ENCODE measurements at regions not wholly inside any gene's neighbourhood (a gene's known extent, or its start where the extent isn't known, plus 50 kb on each side); places are given as distances from the start of the nearest gene placed in this dataset.

DNA sequence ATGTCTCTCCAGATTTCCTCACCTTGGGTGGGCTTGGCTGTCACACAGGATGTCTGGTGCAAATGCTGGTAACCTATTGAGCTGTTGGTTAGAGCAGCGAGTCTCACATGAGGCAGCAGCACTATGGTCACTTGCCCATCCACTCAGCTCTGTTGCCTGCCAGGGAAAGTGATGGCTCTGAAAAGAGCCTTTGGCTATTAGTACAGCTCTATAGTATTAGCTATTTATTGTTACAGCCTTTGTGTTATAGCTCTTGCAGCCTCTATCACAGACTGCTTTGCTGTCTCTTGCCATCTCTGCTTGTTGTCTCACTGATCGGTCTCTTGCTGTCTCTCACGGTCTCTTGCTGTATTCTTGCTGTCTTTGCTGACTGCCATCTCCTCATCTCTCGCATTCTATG, 114.3 kb downstream of the MFSD1 start:
- Histone ChIP-seq H3K4me3 (ENCODE audit: low read length in 2 of 2) (no peak overlapping the region), H3K36me3 (ENCODE audit: insufficient read depth, low read length) (no peaks in the 10 kb centered on the region), H3K9me3 (ENCODE audit: control insufficient read depth in 1 of 2, low read length in 2 of 2) (no peaks in the 10 kb centered on the region), H3K27ac (ENCODE audit: low read depth, low read length) (no peak overlapping the region), H3K4me1 (ENCODE audit: insufficient read depth, low read length) (no peaks in the 10 kb centered on the region), H3K27me3 (ENCODE audit: insufficient read depth, low read length) (no peaks in the 10 kb centered on the region)
- Mint-ChIP-seq H3K4me1 (no peaks in the 10 kb centered on the region), H3K36me3 (no peaks in the 10 kb centered on the region), H3K9me3 (no peaks in the 10 kb centered on the region), H3K4me3 (no peak overlapping the region), H3K27ac (no peak overlapping the region), H3K27me3 (peaks cover 3 to 6% of the 10 kb centered on the region in 2 donors)
- CTCF ChIA-PET (ENCODE audit: partially characterized antibody), result no interaction called here
- no peak for DNase-seq
- POLR2A ChIA-PET (ENCODE audit: partially characterized antibody), result no interaction called here
- intact Hi-C loops (cut with micrococcal nuclease), result no loop called here

DNA sequence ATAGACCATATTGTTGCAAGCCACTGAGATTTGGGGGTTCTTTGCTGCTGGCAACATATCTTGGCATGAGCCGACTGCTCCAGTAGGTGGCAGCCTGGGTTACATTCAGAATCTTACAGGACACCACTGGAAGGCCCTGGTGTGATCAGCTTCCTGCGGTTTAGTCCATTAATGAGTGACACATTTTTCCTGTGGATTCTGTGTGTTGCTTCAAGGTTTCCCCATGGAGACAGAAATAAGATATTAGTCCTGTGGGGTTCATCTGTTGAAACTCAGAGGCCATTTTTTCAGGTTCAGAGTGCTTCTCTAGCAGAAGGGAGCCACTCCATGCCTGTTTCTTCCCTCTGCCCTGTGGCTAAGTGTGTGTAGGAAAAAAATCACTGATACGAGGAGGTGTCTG, 116.2 kb downstream of the MFSD1 start:
- Histone ChIP-seq H3K4me3 (ENCODE audit: low read length in 2 of 2) (no peak overlapping the region), H3K27me3 (ENCODE audit: insufficient read depth, low read length) (no peaks in the 10 kb centered on the region), H3K9me3 (ENCODE audit: control insufficient read depth in 1 of 2, low read length in 2 of 2) (no peaks in the 10 kb centered on the region), H3K4me1 (ENCODE audit: insufficient read depth, low read length) (no peaks in the 10 kb centered on the region), H3K27ac (ENCODE audit: low read depth, low read length) (no peak overlapping the region), H3K36me3 (ENCODE audit: insufficient read depth, low read length) (no peaks in the 10 kb centered on the region)
- peaks cover 3 to 5% of the 10 kb centered on the region in 2 donors for H3K27me3 Mint-ChIP-seq
- POLR2A ChIA-PET (ENCODE audit: partially characterized antibody), result no interaction called here
- no peak for DNase-seq
- intact Hi-C loops (cut with micrococcal nuclease), result no loop called here
- no peak overlapping the region for H3K27ac Mint-ChIP-seq
- no peaks in the 10 kb centered on the region for H3K4me1 Mint-ChIP-seq
- no peaks in the 10 kb centered on the region for H3K9me3 Mint-ChIP-seq
- H3K36me3 Mint-ChIP-seq, result no peaks in the 10 kb centered on the region
- CTCF ChIA-PET (ENCODE audit: partially characterized antibody), result no interaction called here
- no peak overlapping the region for H3K4me3 Mint-ChIP-seq

DNA sequence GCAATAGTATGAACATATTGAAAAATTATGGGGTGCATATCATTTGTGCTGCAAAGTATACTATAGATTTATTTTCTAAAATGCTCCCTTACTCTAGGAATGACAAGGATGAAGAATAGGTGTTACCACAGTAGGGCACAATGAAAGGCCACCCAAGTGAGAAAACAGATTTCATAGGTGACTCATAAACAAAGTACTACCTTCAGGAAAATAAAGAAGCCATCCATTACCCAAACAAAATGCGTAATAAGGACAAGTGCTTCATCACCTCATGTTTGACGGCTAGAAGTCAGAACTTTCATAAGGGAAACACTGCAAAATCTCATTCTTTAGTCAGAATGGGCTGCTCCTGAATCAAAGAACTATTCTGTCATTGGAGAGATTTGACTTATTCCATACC, 116.6 kb downstream of the MFSD1 start:
- no peaks in the 10 kb centered on the region for H3K9me3 ChIP-seq (ENCODE audit: control insufficient read depth in 1 of 2, low read length in 2 of 2)
- no peak overlapping the region for H3K27ac Mint-ChIP-seq
- H3K4me1 ChIP-seq (ENCODE audit: insufficient read depth, low read length), result no peaks in the 10 kb centered on the region
- intact Hi-C loops (cut with micrococcal nuclease), result no loop called here
- POLR2A ChIA-PET (ENCODE audit: partially characterized antibody), result no interaction called here
- CTCF ChIA-PET (ENCODE audit: partially characterized antibody), result interaction anchor here (1.1 kb wide), 1 partner anchor 10 kb away, joined by 3 read pairs; no protein-coding TSS in a partner anchor
- H3K27me3 ChIP-seq (ENCODE audit: insufficient read depth, low read length), result no peaks in the 10 kb centered on the region
- no peaks in the 10 kb centered on the region for H3K36me3 ChIP-seq (ENCODE audit: insufficient read depth, low read length)
- no peaks in the 10 kb centered on the region for H3K36me3 Mint-ChIP-seq
- no peaks in the 10 kb centered on the region for H3K9me3 Mint-ChIP-seq
- H3K27ac ChIP-seq (ENCODE audit: low read depth, low read length), result no peak overlapping the region
- peaks cover 3 to 5% of the 10 kb centered on the region in 2 donors for H3K27me3 Mint-ChIP-seq
- H3K4me3 ChIP-seq (ENCODE audit: low read length in 2 of 2), result no peak overlapping the region
- DNase-seq, result no peak
- H3K4me1 Mint-ChIP-seq, result no peaks in the 10 kb centered on the region
- H3K4me3 Mint-ChIP-seq, result no peak overlapping the region

DNA sequence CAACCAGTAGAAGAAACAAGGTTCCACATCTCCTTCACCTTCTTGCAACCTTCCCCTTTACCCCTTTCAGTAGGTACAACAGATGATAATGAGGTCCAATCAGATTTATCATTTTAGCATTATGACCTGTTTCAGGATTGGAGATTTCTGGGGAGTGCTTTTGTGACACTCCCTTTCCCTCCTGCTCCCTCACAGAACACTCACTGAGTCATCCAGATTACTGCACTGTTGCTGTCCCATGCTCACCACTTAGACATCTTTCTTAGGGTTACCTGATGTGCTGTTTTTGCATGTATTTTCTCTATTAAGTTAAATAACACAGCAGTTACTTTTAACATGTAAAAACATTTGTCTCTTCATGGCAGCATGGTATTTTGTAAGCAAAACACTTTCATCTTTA, 118.5 kb downstream of the MFSD1 start:
- intact Hi-C loops (cut with micrococcal nuclease), result no loop called here
- Mint-ChIP-seq H3K27ac (no peak overlapping the region), H3K9me3 (peaks cover 0 to 3% (median 0%) of the 10 kb centered on the region in 8 donors), H3K4me3 (no peak overlapping the region), H3K36me3 (no peaks in the 10 kb centered on the region), H3K4me1 (no peaks in the 10 kb centered on the region), H3K27me3 (peaks cover 0 to 3% of the 10 kb centered on the region in 2 donors)
- no peak overlapping the region for H3K27ac ChIP-seq (ENCODE audit: low read depth, low read length)
- POLR2A ChIA-PET (ENCODE audit: partially characterized antibody), result no interaction called here
- no peaks in the 10 kb centered on the region for H3K27me3 ChIP-seq (ENCODE audit: insufficient read depth, low read length)
- H3K36me3 ChIP-seq (ENCODE audit: insufficient read depth, low read length), result no peaks in the 10 kb centered on the region
- H3K9me3 ChIP-seq (ENCODE audit: control insufficient read depth in 1 of 2, low read length in 2 of 2), result no peaks in the 10 kb centered on the region
- CTCF ChIA-PET (ENCODE audit: partially characterized antibody), result no interaction called here
- no peak overlapping the region for H3K4me3 ChIP-seq (ENCODE audit: low read length in 2 of 2)
- no peaks in the 10 kb centered on the region for H3K4me1 ChIP-seq (ENCODE audit: insufficient read depth, low read length)
- DNase-seq, result no peak

DNA sequence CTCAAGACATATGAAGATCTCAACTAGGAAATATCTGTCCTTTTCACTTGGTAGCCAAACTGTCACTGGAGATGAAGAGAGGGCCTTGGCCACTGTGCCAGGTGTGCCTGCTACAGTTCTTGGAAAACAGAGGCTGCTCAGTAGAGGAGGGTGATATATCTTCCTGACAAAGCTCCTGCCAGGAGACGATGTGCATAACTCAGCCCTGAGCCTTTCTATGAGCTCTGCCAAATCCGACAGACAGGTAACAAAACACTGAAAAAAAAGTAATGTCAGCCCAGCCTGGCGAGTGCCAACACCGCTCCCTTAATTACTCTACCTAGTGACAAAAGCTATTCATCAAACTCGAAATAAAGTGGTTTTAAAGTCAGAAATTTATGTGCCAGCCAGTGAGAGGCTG, 123.2 kb downstream of the MFSD1 start:
- H3K9me3 Mint-ChIP-seq, result peaks cover 0 to 5% (median 0%) of the 10 kb centered on the region in 8 donors
- CTCF ChIA-PET (ENCODE audit: partially characterized antibody), result no interaction called here
- Histone ChIP-seq H3K4me1 (ENCODE audit: insufficient read depth, low read length) (no peaks in the 10 kb centered on the region), H3K27ac (ENCODE audit: low read depth, low read length) (no peak overlapping the region), H3K27me3 (ENCODE audit: insufficient read depth, low read length) (no peaks in the 10 kb centered on the region), H3K4me3 (ENCODE audit: low read length in 2 of 2) (no peak overlapping the region), H3K36me3 (ENCODE audit: insufficient read depth, low read length) (no peaks in the 10 kb centered on the region), H3K9me3 (ENCODE audit: control insufficient read depth in 1 of 2, low read length in 2 of 2) (no peaks in the 10 kb centered on the region)
- POLR2A ChIA-PET (ENCODE audit: partially characterized antibody), result no interaction called here
- DNase-seq, result no peak
- H3K27me3 Mint-ChIP-seq, result peaks cover 3% of the 10 kb centered on the region in 2 donors
- no peak overlapping the region for H3K4me3 Mint-ChIP-seq
- no peaks in the 10 kb centered on the region for H3K4me1 Mint-ChIP-seq
- no peaks in the 10 kb centered on the region for H3K36me3 Mint-ChIP-seq
- no peak overlapping the region for H3K27ac Mint-ChIP-seq
- intact Hi-C loops (cut with micrococcal nuclease), result no loop called here

- Mint-ChIP-seq H3K9me3 (peaks cover 0 to 5% (median 0%) of the 10 kb centered on the region in 8 donors), H3K4me1 (no peaks in the 10 kb centered on the region), H3K27ac (no peak overlapping the region), H3K36me3 (no peaks in the 10 kb centered on the region), H3K27me3 (peaks cover 3% of the 10 kb centered on the region in 2 donors), H3K4me3 (no peak overlapping the region)
- Histone ChIP-seq H3K27ac (ENCODE audit: low read depth, low read length) (no peak overlapping the region), H3K4me3 (ENCODE audit: low read length in 2 of 2) (no peak overlapping the region), H3K4me1 (ENCODE audit: insufficient read depth, low read length) (no peaks in the 10 kb centered on the region), H3K36me3 (ENCODE audit: insufficient read depth, low read length) (no peaks in the 10 kb centered on the region), H3K27me3 (ENCODE audit: insufficient read depth, low read length) (no peaks in the 10 kb centered on the region), H3K9me3 (ENCODE audit: control insufficient read depth in 1 of 2, low read length in 2 of 2) (no peaks in the 10 kb centered on the region)
- CTCF ChIA-PET (ENCODE audit: partially characterized antibody), result no interaction called here
- DNase-seq, result no peak
- intact Hi-C loops (cut with micrococcal nuclease), result no loop called here
- POLR2A ChIA-PET (ENCODE audit: partially characterized antibody), result no interaction called here
Measured at GRCh38 chr3:158925828-158926494, 124.1 kb downstream of the MFSD1 start.

DNA sequence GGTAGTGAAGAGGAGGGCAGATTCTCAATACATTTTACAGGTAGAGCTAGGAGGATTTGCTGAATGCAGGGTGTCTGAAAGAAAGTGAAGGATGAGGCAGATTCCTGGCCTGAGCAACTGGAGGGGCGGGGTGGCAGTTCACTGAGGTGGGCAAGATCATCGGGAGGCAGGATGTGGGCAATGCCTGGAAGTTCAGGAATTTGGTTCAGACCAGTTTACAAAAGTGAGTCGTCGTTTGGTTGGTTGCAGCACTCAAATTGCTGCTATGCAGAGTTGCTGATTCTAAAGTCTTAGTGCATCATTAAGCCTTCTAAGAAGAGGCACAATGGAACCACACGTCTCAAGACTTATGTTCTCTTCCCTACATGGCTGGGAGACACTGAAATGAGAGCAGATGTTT, 134.0 kb downstream of the MFSD1 start:
- H3K9me3 Mint-ChIP-seq, result peaks cover 2 to 55% (median 26%) of the 10 kb centered on the region in 8 donors
- no peak for DNase-seq
- no peaks in the 10 kb centered on the region for H3K36me3 Mint-ChIP-seq
- ChIA-PET CTCF (ENCODE audit: partially characterized antibody) (no interaction called here), POLR2A (ENCODE audit: partially characterized antibody) (no interaction called here)
- peaks cover 3 to 9% of the 10 kb centered on the region in 2 donors for H3K27me3 Mint-ChIP-seq
- Histone ChIP-seq H3K27ac (ENCODE audit: low read depth, low read length) (no peak overlapping the region), H3K4me3 (ENCODE audit: low read length in 2 of 2) (no peak overlapping the region), H3K9me3 (ENCODE audit: control insufficient read depth in 1 of 2, low read length in 2 of 2) (no peaks in the 10 kb centered on the region), H3K36me3 (ENCODE audit: insufficient read depth, low read length) (no peaks in the 10 kb centered on the region), H3K27me3 (ENCODE audit: insufficient read depth, low read length) (no peaks in the 10 kb centered on the region), H3K4me1 (ENCODE audit: insufficient read depth, low read length) (no peaks in the 10 kb centered on the region)
- H3K4me3 Mint-ChIP-seq, result no peak overlapping the region
- H3K27ac Mint-ChIP-seq, result no peak overlapping the region
- intact Hi-C loops (cut with micrococcal nuclease), result no loop called here
- no peaks in the 10 kb centered on the region for H3K4me1 Mint-ChIP-seq

Measured in CD4-positive, alpha-beta memory T cell (primary cell).